Stimulated activated CD8-positive, alpha-beta memory T cell treated with anti-CD3 and anti-CD28 coated beads, Interleukin-7, amount 100 ng/mL, for 48 hours (primary cell): ENCODE measurements at regions not wholly inside any gene's neighbourhood (a gene's known extent, or its start where the extent isn't known, plus 50 kb on each side); places are given as distances from the start of the nearest gene placed in this dataset.

Experiments
- DNase-seq, 2 donors: peaks; one replicate each; pipeline ENCODE4 v3.0.0-alpha.2; 2020; ENCODE audit warnings: low read depth in 1 of 2; ENCODE audit errors: extremely low read depth in 1 of 2

GRCh38 chr1:147811273-147811672, 50.9 kb upstream of the GJA5 start:
- DNase-seq, result no peak

DNA sequence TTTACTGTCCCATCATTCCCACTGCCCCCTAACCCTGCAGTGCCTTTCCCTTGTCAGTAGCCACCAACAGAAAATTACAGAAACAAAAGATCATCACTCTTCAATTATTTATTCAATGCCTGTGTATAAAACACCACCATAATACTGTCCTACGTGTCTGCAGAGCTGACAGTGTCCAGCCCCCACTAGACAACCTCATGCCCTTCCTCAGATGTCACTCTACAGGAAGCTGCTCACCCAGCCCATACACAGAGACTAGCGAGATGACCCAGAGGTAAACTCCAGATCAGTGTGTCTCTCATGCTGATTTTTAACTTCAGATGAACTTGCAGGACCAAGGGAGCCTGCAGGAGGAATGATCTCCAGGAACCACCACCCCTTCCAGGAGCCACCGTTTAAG, 51.3 kb upstream of the GJA5 start:
- no peak for DNase-seq

GRCh38 chr1:147812799-147813198, 52.4 kb upstream of the GJA5 start:
- DNase-seq, result no peak

GRCh38 chr1:147815503-147815902, 55.1 kb upstream of the GJA5 start:
- no peak for DNase-seq

GRCh38 chr1:147820761-147821297, 60.4 kb upstream of the GJA5 start:
- no peak for DNase-seq

- DNase-seq, result no peak
Observed at GRCh38 chr1:147821883-147822282, 61.5 kb upstream of the GJA5 start.

- DNase-seq, result no peak
Observed at GRCh38 chr1:147822292-147822691, 61.9 kb upstream of the GJA5 start.

DNA sequence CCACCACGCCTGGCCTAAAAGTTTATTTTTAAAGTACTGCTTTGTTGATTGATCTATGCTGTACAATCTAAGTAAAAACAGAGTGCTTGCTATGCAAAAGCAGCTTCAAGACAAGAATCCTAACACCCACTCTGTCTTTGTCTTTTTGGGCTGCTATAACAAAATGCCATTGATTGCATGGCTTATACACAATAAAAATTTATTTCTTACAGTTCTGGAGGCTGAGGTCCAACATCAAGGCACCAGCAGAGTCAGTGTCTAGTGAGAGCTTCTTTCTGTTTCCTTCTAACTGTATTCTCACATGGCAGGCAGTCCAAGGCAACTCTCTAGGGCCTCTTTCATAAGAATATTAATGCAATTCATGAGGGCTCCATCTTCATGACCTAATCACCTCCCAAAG, 63.6 kb upstream of the GJA5 start:
- no peak for DNase-seq

- DNase-seq, result no peak
Observed at GRCh38 chr1:147824798-147825197, 64.4 kb upstream of the GJA5 start.

DNA sequence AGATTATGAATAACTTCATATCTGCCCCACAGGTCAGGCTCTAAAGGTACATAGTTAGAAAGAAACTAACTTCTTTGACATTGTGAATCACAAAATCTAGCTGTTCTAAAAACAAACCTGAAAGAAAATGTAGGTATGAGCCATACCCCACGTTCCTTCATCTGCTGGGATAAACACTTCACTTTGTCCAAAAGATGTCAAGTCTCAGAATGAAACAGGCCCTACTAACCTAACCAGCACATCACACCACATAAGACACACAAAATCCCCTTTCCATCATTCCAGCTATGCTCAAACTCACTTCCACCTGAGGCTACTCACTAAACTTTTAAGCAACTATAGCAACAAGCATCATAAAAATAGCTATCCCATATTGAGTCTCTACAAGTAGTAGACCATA, 65.2 kb upstream of the GJA5 start:
- DNase-seq, result no peak

DNA sequence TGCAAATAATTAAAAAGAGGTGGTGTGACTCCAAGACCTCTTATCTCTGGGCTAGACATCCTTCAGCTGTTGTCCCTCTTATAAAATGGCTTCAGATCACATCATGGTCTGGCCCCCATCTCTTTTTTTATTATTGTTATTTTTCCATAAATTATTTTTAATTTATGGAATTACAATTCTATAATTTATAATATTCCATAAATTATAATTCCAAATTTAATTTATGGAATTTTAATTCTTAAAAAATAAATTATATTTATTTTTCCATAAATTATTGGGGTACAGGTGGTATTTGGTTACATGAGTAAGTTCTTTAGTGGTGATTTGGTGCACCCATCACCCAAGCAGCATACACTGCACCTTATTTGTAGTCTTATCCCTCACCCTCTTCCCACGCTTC, 65.9 kb upstream of the GJA5 start:
- no peak for DNase-seq

DNA sequence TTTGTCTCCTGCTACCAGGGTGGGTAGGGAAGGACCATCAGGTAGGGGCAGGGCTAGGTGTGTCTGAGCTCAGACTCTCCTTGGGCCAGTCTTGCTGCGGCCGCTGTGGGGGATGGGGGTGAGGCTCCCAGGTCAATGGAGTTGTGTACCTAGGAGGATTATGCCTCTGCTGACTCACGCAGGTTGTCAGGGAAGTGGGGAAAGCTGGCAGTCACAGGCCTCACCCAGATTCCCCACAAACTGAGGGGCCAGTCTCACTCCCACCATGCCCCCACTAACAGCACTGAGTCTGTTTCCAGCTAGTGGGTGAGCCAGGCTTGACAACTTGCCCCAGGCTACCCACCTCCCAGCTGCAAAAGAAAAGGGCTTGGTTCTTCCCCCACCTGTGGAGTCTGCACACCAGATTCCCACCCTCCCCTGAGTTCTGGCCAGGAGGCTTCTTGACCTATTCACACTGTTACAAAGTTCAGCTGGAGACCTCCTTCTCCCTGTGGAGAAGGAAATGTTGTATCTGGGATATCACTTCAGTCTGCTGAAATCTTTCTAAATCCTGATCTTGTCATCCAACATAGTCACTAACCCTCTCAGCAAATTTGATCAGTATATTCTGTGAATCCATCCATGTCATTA, 69.2 kb upstream of the GJA8 start:
- no peak for DNase-seq

- DNase-seq, result no peak
Observed at GRCh38 chr1:147834181-147834580, 68.4 kb upstream of the GJA8 start.

- DNase-seq, result no peak
Observed at GRCh38 chr1:147834810-147835209, 67.8 kb upstream of the GJA8 start.

- DNase-seq, result no peak
Observed at GRCh38 chr1:147837129-147837963, 65.2 kb upstream of the GJA8 start.

DNA sequence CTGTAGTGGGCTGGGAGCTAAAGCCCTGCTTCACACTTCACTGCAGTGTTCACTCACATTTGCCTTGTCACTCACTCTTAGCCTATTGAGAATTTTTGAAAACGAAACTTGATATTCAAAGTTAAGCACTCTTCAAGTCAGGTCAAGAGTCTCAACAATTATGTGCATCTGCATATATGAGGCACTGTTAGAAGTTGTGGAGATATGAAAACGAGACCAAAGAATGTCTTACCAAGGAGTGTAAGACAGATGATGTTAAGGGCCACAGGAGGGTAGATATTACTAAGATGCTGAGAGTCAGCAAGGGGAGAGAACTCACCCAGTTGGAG, 64.7 kb upstream of the GJA8 start:
- DNase-seq, result no peak

- peak in 1 of 2 donors; percentile 0 for DNase-seq
Observed at GRCh38 chr1:147840909-147841308, 61.7 kb upstream of the GJA8 start.

DNA sequence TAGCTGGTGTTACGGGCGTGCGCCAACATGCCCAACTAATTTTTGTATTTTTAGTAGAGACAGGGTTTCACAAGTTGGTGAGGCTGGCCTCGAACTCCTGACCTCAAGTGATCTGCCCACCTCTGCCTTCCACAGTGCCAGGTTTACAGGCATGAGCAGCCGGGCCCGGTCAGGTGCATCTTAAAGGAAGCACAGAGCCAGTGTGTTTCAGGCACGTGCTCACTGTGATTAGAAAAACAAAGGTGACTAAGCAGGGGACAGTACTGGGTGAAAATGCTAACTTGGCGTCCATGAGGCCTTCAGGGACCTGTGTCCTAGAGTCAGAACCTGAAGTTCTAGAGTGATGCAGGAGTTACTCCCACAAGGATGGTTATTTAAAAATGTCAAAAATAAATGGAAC, 60.0 kb upstream of the GJA8 start:
- DNase-seq, result no peak

GRCh38 chr1:147843486-147843885, 59.1 kb upstream of the GJA8 start:
- no peak for DNase-seq

GRCh38 chr1:147847831-147848230, 54.8 kb upstream of the GJA8 start:
- no peak for DNase-seq

- no peak for DNase-seq
Observed at GRCh38 chr1:147849098-147849895, 53.3 kb upstream of the GJA8 start.

- no peak for DNase-seq
Observed at GRCh38 chr1:147850737-147851136, 51.9 kb upstream of the GJA8 start.
